ENCODE measurements at regions not wholly inside any gene's neighbourhood (a gene's known extent, or its start where the extent isn't known, plus 50 kb on each side); places are given as distances from the start of the nearest gene placed in this dataset.

GRCh38 chr6:142684371-142684770 lies 260.6 kb downstream of the HIVEP2 start:
- no peak overlapping the region for H3K27ac ChIP-seq
- TF ChIP-seq CTCF (conservative IDR thresholded peaks at IDR 0.05): no peak

GRCh38 chr6:142685852-142686506 lies 259.0 kb downstream of the HIVEP2 start:
- H3K27ac ChIP-seq: no peak overlapping the region

GRCh38 chr6:142686507-142686887 lies 258.5 kb downstream of the HIVEP2 start:
- TF ChIP-seq CTCF (conservative IDR thresholded peaks at IDR 0.05): no peak
- H3K27ac ChIP-seq: no peak overlapping the region

More at GRCh38 chr6:142685852-142686506, 259.0 kb downstream of the HIVEP2 start:
- TF ChIP-seq CTCF (conservative IDR thresholded peaks at IDR 0.05): no peak

GRCh38 chr6:142692942-142693341 lies 252.0 kb downstream of the HIVEP2 start:
- no peak overlapping the region for H3K27ac ChIP-seq
- peak; percentile 84 for TF ChIP-seq CTCF (conservative IDR thresholded peaks at IDR 0.05)

GRCh38 chr6:142693441-142693840 lies 251.5 kb downstream of the HIVEP2 start:
- no peak for TF ChIP-seq CTCF (conservative IDR thresholded peaks at IDR 0.05)
- no peak overlapping the region for H3K27ac ChIP-seq

GRCh38 chr6:142694054-142694453 lies 250.9 kb downstream of the HIVEP2 start:
- TF ChIP-seq CTCF (conservative IDR thresholded peaks at IDR 0.05): no peak
- no peak overlapping the region for H3K27ac ChIP-seq

GRCh38 chr6:142695016-142695415 lies 250.0 kb downstream of the HIVEP2 start:
- TF ChIP-seq CTCF (conservative IDR thresholded peaks at IDR 0.05): no peak

More at GRCh38 chr6:142695016-142695415, 250.0 kb downstream of the HIVEP2 start:
- H3K27ac ChIP-seq: peak overlapping the region; percentile 85
